Psoas muscle (tissue), 7 donors: ENCODE measurements at regions not wholly inside any gene's neighbourhood (a gene's known extent, or its start where the extent isn't known, plus 50 kb on each side); places are given as distances from the start of the nearest gene placed in this dataset.

Experiments
- ATAC-seq, 4 donors: fragments of 200-7000 bp; cut with Tn5 transposase; one replicate each; pipeline ENCODE4 v1.9.1; 2020; ENCODE audit warnings: moderate library complexity in 3 of 4, mild to moderate bottlenecking in 2 of 4
- DNase-seq, 2 donors: peaks; one replicate each; pipeline ENCODE4 v3.0.0-alpha.2; 2020
- H3K27ac ChIP-seq: fragments of 200-600 bp; one replicate; pipeline ENCODE4 v1.8.0; 2022
- H3K27me3 ChIP-seq, 3 donors: fragments of 200-600 bp in 1 of 3; one replicate each; pipeline versions ENCODE4 v1.6.1 to v1.8.0; 2013 to 2022; ENCODE audit warnings: low read length in 2 of 3, mild to moderate bottlenecking in 2 of 3, moderate library complexity in 1 of 3; ENCODE audit not compliant: insufficient read depth in 3 of 3
- H3K36me3 ChIP-seq, 2 donors: fragments of 200-600 bp in 1 of 2; one replicate each; pipeline versions ENCODE4 v1.6.1 to v1.8.0; 2013 to 2022; ENCODE audit warnings: low read depth in 1 of 2, mild to moderate bottlenecking in 1 of 2, moderate library complexity in 1 of 2; ENCODE audit not compliant: insufficient read depth in 1 of 2
- H3K4me1 ChIP-seq: fragments of 200-600 bp; one replicate; pipeline ENCODE4 v1.8.0; 2022
- H3K4me3 ChIP-seq: fragments of 200-600 bp; one replicate; pipeline ENCODE4 v1.8.0; 2022; ENCODE audit warnings: mild to moderate bottlenecking
- H3K9me3 ChIP-seq: fragments of 200-600 bp; one replicate; pipeline ENCODE4 v1.8.0; 2022
- WGBS, 3 donors: extraction: QIAGEN DNeasy Blood & Tissue Kit; methylation state at CpG; one replicate each; pipeline versions ENCODE4 v1.1.6 to v1.1.7; 2013; 5-methylcytosine and 5-hydroxymethylcytosine counted together
- intact Hi-C, 2 donors: fragments of 100-400 bp; cut with DNase I; formaldehyde crosslinking; loops; one replicate each; pipeline versions ENCODE4 v1.11.0 to v1.14.2; 2022
- TF ChIP-seq, protein P1 (sequence below): fragments of 200-600 bp; IDR thresholded peaks from one replicate; pipeline ENCODE4 v1.8.0; 2022; ENCODE audit warnings: antibody characterized with exemption
- donor health status: healthy with polysubstance abuse.
- donor health status: DM: no; HTN: no; CAD: no; lungs with moderate emphysema.
- donor health status: Bipolar disorder and iron deficiency.
- donor health status: healthy.
- donor health status: DM: yes; HTN: yes; CAD: no.
- donor health status: DM: no; HTN: no; CAD: no.
- donor health status: DM: yes; HTN: yes; CAD: no.

GRCh38 chr1:110778821-110779220 is 94.1 kb upstream of the CD53 start:
- Histone ChIP-seq H3K4me1 (no peaks in the 10 kb centered on the region), H3K27me3 (peaks cover 0 to 8% (median 0%) of the 10 kb centered on the region in 3 donors), H3K4me3 (no peak overlapping the region), H3K27ac (no peak overlapping the region), H3K9me3 (no peaks in the 10 kb centered on the region), H3K36me3 (no peaks in the 10 kb centered on the region)
- intact Hi-C loops = no loop called here
- DNase-seq = no peak
- no peak for ATAC-seq
- TF ChIP-seq, protein P1, sequence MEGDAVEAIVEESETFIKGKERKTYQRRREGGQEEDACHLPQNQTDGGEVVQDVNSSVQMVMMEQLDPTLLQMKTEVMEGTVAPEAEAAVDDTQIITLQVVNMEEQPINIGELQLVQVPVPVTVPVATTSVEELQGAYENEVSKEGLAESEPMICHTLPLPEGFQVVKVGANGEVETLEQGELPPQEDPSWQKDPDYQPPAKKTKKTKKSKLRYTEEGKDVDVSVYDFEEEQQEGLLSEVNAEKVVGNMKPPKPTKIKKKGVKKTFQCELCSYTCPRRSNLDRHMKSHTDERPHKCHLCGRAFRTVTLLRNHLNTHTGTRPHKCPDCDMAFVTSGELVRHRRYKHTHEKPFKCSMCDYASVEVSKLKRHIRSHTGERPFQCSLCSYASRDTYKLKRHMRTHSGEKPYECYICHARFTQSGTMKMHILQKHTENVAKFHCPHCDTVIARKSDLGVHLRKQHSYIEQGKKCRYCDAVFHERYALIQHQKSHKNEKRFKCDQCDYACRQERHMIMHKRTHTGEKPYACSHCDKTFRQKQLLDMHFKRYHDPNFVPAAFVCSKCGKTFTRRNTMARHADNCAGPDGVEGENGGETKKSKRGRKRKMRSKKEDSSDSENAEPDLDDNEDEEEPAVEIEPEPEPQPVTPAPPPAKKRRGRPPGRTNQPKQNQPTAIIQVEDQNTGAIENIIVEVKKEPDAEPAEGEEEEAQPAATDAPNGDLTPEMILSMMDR = no peak
- WGBS, 3 donors = 69 to 82% (median 71%) methylated on average over 1 of the region's 1 CpG

GRCh38 chr1:110777228-110777627 is 95.7 kb upstream of the CD53 start:
- intact Hi-C loops = no loop called here
- H3K4me3 ChIP-seq = no peak overlapping the region
- no peaks in the 10 kb centered on the region for H3K9me3 ChIP-seq
- ATAC-seq (no peak), DNase-seq (no peak)
- no peaks in the 10 kb centered on the region for H3K4me1 ChIP-seq
- no peaks in the 10 kb centered on the region for H3K36me3 ChIP-seq
- TF ChIP-seq, protein P1 = no peak
- H3K27me3 ChIP-seq = peaks cover 0 to 8% (median 0%) of the 10 kb centered on the region in 3 donors
- WGBS, 3 donors = 75 to 81% (median 79%) methylated on average over 4 of the region's 4 CpGs
- no peak overlapping the region for H3K27ac ChIP-seq

- Histone ChIP-seq H3K4me1 (no peaks in the 10 kb centered on the region), H3K36me3 (no peaks in the 10 kb centered on the region), H3K27ac (no peak overlapping the region), H3K9me3 (no peaks in the 10 kb centered on the region), H3K27me3 (peaks cover 0 to 8% (median 3%) of the 10 kb centered on the region in 3 donors), H3K4me3 (no peak overlapping the region)
- TF ChIP-seq, protein P1 = no peak
- intact Hi-C loops = no loop called here
- ATAC-seq (no peak), DNase-seq (no peak)
Measured at GRCh38 chr1:110774398-110774797, 98.5 kb upstream of the CD53 start.

GRCh38 chr1:110773813-110774212 is 99.1 kb upstream of the KCNA3 start:
- H3K9me3 ChIP-seq = no peaks in the 10 kb centered on the region
- no peak overlapping the region for H3K4me3 ChIP-seq
- DNase-seq (no peak), ATAC-seq (no peak)
- no peak overlapping the region for H3K27ac ChIP-seq
- peaks cover 0 to 6% (median 3%) of the 10 kb centered on the region in 3 donors for H3K27me3 ChIP-seq
- H3K36me3 ChIP-seq = no peaks in the 10 kb centered on the region
- WGBS, 3 donors = 48 to 49% (median 49%) methylated on average over 3 of the region's 3 CpGs
- TF ChIP-seq, protein P1 = no peak
- no peaks in the 10 kb centered on the region for H3K4me1 ChIP-seq
- intact Hi-C loops = no loop called here

DNA sequence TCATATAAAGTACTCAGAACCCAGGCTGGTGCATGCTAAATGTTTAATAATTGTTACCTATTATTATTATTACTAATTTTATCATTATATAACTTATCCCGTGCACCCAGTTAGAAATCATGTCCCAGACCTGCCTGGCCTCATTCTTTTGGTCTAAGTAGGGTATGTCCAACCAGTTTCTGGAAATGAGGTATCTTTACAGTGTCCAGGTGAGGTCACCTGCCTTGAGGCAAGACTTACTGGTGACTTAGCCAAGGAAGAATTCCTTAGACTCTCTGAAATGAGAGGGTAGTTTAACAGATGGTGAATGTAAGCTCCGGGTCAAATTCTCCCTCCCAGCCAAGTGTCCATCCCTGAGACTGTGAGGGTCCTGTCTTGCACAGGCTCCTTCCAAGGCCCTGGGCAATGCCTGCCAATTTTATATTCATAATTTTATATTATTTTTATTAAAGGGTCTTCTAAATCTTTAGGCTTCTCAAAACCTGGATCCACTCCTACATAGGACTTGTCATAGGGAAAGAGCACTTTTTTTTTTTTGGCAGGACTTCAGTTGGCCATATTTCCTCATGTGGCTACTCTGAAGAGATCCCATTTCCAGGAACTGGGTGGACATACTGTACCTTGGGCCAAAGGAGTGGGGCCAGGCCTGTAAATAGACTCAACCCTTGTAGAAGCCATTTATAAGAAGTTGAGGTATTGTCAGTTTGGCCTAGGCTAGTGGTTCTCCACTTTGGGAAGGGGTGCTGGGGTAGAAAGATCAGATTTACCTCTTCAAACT is 96.7 kb upstream of the KCNA3 start:
- intact Hi-C loops = no loop called here
- TF ChIP-seq, protein P1 = no peak
- ATAC-seq = peak in 2 of 4 donors; percentile 72 to 93
- Histone ChIP-seq H3K27me3 (peaks cover 0 to 5% (median 4%) of the 10 kb centered on the region in 3 donors), H3K36me3 (no peaks in the 10 kb centered on the region), H3K4me3 (no peak overlapping the region), H3K27ac (no peak overlapping the region), H3K4me1 (no peaks in the 10 kb centered on the region), H3K9me3 (no peaks in the 10 kb centered on the region)
- DNase-seq = no peak
- 64 to 79% (median 67%) methylated on average over 2 of the region's 2 CpGs for WGBS, 3 donors
